ENCODE measurements at regions not wholly inside any gene's neighbourhood (a gene's known extent, or its start where the extent isn't known, plus 50 kb on each side); places are given as distances from the start of the nearest gene placed in this dataset.
"Not testable (repeated sequence)": the region's sequence is repeated elsewhere in the genome, so short reads cannot be mapped to it uniquely, and the experiment has no call there.

DNA sequence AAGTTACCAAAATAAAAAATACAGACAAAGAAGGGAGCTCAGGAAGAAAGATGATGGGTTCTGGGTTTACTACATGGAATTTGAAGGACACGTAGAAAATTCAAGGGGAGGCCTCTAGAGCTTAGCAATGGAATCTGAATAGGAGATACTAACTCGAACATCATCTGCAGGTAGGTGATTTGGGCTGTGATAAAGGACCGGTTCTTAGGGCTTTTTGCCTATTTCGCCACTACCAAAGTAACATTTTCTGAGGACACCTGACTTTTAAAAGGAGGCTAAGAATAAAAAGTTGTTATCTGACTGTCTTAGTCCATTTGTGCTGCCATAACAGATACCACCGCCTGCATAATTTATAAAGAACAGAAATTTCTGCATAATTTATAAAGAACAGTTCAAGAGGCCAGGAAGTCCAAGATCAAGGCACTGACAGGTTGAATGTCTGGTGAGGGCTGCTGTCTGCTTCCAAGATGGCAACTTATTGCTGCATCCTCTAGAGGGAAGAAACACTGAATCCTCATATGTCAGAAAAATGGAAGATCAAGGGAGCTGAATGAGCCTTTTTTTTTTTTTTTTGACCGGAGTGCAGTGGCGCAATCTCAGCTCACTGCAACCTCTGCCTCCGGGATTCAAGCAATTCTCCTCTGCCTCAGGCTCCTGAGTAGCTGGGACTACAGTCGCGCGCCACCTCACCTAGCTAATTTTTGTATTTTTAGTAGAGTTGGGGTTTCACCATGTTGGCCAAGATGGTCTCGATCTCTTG lies 67.9 kb upstream of the UBE2E2 start:
- Histone ChIP-seq H3K4me1 (ENCODE audit: control insufficient read depth in 1 of 2, insufficient read depth in 2 of 2, low read length in 2 of 2) (no peaks in the 10 kb centered on the region), H3K9me3 (ENCODE audit: control insufficient read depth, low read length) (no peaks in the 10 kb centered on the region), H3K36me3 (ENCODE audit: control insufficient read depth in 1 of 2, insufficient read depth in 2 of 2, low read length in 1 of 2) (no peaks in the 10 kb centered on the region), H3K4me3 (ENCODE audit: low read length in 2 of 2) (no peak overlapping the region), H3K27ac (ENCODE audit: low read depth in 1 of 2, low read length in 2 of 2) (no peak overlapping the region), H3K27me3 (ENCODE audit: control insufficient read depth in 1 of 2, insufficient read depth in 2 of 2, low read length in 1 of 2) (no peaks in the 10 kb centered on the region)
- ATAC-seq (ENCODE audit: low FRiP score) (no peak), DNase-seq (no peak)
- 88 to 96% methylated on average over 12 of the region's 12 CpGs for WGBS, 2 donors
- intact Hi-C loops (cut with DNase I): no loop called here

DNA sequence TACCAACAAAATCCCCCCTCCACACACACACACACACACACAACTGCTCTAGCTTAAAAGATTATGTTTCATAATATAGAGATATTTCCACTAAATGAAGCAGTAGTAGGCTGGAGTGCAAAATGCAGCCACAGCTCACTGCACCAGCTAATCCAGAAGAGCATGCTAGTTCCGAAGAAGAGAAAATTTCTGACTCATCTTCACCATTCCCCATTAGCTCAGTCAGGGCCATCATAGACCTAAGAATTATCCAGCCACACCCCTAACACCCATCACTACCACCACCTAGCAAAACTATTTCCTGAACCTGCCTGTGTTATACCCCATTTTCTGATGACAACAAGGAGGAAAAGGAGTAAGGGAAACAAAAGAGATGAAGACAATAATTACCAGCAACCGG lies 67.1 kb upstream of the UBE2E2 start:
- no peaks in the 10 kb centered on the region for H3K27me3 ChIP-seq (ENCODE audit: control insufficient read depth in 1 of 2, insufficient read depth in 2 of 2, low read length in 1 of 2)
- ATAC-seq (ENCODE audit: low FRiP score) (no peak), DNase-seq (no peak)
- no peaks in the 10 kb centered on the region for H3K4me1 ChIP-seq (ENCODE audit: control insufficient read depth in 1 of 2, insufficient read depth in 2 of 2, low read length in 2 of 2)
- H3K4me3 ChIP-seq (ENCODE audit: low read length in 2 of 2): no peak overlapping the region
- H3K9me3 ChIP-seq (ENCODE audit: control insufficient read depth, low read length): no peaks in the 10 kb centered on the region
- intact Hi-C loops (cut with DNase I): no loop called here
- 92 to 95% methylated on average over 2 of the region's 2 CpGs for WGBS, 2 donors
- no peaks in the 10 kb centered on the region for H3K36me3 ChIP-seq (ENCODE audit: control insufficient read depth in 1 of 2, insufficient read depth in 2 of 2, low read length in 1 of 2)
- no peak overlapping the region for H3K27ac ChIP-seq (ENCODE audit: low read depth in 1 of 2, low read length in 2 of 2)

GRCh38 chr3:23144051-23144450 lies 59.1 kb upstream of the UBE2E2 start:
- WGBS, 2 donors: 82 to 85% methylated on average over 2 of the region's 2 CpGs
- H3K9me3 ChIP-seq (ENCODE audit: control insufficient read depth, low read length): not testable (repeated sequence)

DNA sequence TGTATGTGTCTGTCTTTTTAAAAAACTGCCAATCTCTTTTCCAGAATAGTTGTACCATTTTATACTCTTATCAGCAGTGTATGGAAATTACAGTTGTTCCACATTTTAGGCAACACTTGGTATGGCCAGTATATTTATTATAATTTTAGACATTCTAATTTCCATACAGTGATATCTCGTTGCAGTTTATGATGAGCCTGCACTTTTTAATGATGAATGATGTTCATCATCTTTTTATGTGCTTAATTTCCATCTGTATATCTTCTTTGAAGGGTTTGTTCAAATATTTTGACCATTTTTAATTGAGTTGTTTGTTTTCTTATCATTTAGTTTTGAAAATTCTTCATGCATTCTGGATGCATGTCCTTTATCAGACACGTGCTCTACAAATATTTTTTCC lies 57.0 kb upstream of the UBE2E2 start:
- no peaks in the 10 kb centered on the region for H3K4me1 ChIP-seq (ENCODE audit: control insufficient read depth in 1 of 2, insufficient read depth in 2 of 2, low read length in 2 of 2)
- ATAC-seq (ENCODE audit: low FRiP score) (no peak), DNase-seq (no peak)
- WGBS, 2 donors: 56 to 69% methylated on average over 2 of the region's 2 CpGs
- H3K4me3 ChIP-seq (ENCODE audit: low read length in 2 of 2): no peak overlapping the region
- H3K27me3 ChIP-seq (ENCODE audit: control insufficient read depth in 1 of 2, insufficient read depth in 2 of 2, low read length in 1 of 2): peaks cover 0 to 5% of the 10 kb centered on the region in 2 donors
- no peak overlapping the region for H3K27ac ChIP-seq (ENCODE audit: low read depth in 1 of 2, low read length in 2 of 2)
- no peaks in the 10 kb centered on the region for H3K36me3 ChIP-seq (ENCODE audit: control insufficient read depth in 1 of 2, insufficient read depth in 2 of 2, low read length in 1 of 2)
- intact Hi-C loops (cut with DNase I): no loop called here
- no peaks in the 10 kb centered on the region for H3K9me3 ChIP-seq (ENCODE audit: control insufficient read depth, low read length)

More at GRCh38 chr3:23144051-23144450, 59.1 kb upstream of the UBE2E2 start:
- H3K4me1 ChIP-seq (ENCODE audit: control insufficient read depth in 1 of 2, insufficient read depth in 2 of 2, low read length in 2 of 2); H3K27ac ChIP-seq (ENCODE audit: low read depth in 1 of 2, low read length in 2 of 2); intact Hi-C loops (cut with DNase I); DNase-seq; H3K27me3 ChIP-seq (ENCODE audit: control insufficient read depth in 1 of 2, insufficient read depth in 2 of 2, low read length in 1 of 2); H3K36me3 ChIP-seq (ENCODE audit: control insufficient read depth in 1 of 2, insufficient read depth in 2 of 2, low read length in 1 of 2); ATAC-seq (ENCODE audit: low FRiP score); H3K4me3 ChIP-seq (ENCODE audit: low read length in 2 of 2): not testable (repeated sequence)

DNA sequence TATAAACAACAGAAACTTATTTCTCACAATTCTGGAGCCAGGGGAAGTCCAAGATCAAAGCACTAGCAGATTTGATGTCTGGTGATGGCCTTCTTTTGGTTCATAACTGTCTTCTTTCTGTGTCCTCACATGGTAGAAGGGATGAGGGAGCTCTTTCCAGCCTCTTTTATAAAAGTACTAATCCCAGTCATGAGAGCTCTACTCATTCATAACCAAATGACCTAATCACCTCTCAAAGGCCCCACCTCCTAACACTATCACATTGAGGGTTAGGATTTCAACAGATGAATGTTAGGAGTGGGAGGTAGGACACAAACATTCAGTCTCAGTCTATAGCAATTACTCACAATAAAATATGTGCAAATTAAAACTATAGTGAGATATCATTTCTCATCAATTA lies 50.1 kb upstream of the UBE2E2 start:
- H3K4me1 ChIP-seq (ENCODE audit: control insufficient read depth in 1 of 2, insufficient read depth in 2 of 2, low read length in 2 of 2): no peaks in the 10 kb centered on the region
- no peaks in the 10 kb centered on the region for H3K9me3 ChIP-seq (ENCODE audit: control insufficient read depth, low read length)
- DNase-seq (no peak), ATAC-seq (ENCODE audit: low FRiP score) (no peak)
- H3K4me3 ChIP-seq (ENCODE audit: low read length in 2 of 2): no peak overlapping the region
- H3K27ac ChIP-seq (ENCODE audit: low read depth in 1 of 2, low read length in 2 of 2): no peak overlapping the region
- H3K27me3 ChIP-seq (ENCODE audit: control insufficient read depth in 1 of 2, insufficient read depth in 2 of 2, low read length in 1 of 2): peaks cover 0 to 5% of the 10 kb centered on the region in 2 donors
- no peaks in the 10 kb centered on the region for H3K36me3 ChIP-seq (ENCODE audit: control insufficient read depth in 1 of 2, insufficient read depth in 2 of 2, low read length in 1 of 2)
- intact Hi-C loops (cut with DNase I): no loop called here

Data from aorta (tissue), 5 donors.